Right lobe of liver (tissue), 4 donors: ENCODE measurements at regions not wholly inside any gene's neighbourhood (a gene's known extent, or its start where the extent isn't known, plus 50 kb on each side); places are given as distances from the start of the nearest gene placed in this dataset.
"Not testable (repeated sequence)": the region's sequence is repeated elsewhere in the genome, so short reads cannot be mapped to it uniquely, and the experiment has no call there.

Experiments used
- POLR2A ChIP-seq: fragments of 450-650 bp; IDR thresholded peaks from one replicate; pipeline ENCODE4 v1.6.1; 2017; ENCODE audit warnings: antibody characterized with exemption, mild to moderate bottlenecking
- TF ChIP-seq, protein P1 (sequence below), 4 donors: fragments of 200-600 bp in 3 of 4; fragments of 450-650 bp in 1 of 4; IDR thresholded peaks; one replicate each; pipeline versions ENCODE4 v1.5.1 to v1.8.0; 2016 to 2022; ENCODE audit warnings: antibody characterized with exemption in 4 of 4, mild to moderate bottlenecking in 2 of 4
- donor health status: DM: no; HTN: no; CAD: no.
- donor health status: DM: no; HTN: no; CAD: no.
- donor health status: DM: no; HTN: yes; CAD: no.

DNA sequence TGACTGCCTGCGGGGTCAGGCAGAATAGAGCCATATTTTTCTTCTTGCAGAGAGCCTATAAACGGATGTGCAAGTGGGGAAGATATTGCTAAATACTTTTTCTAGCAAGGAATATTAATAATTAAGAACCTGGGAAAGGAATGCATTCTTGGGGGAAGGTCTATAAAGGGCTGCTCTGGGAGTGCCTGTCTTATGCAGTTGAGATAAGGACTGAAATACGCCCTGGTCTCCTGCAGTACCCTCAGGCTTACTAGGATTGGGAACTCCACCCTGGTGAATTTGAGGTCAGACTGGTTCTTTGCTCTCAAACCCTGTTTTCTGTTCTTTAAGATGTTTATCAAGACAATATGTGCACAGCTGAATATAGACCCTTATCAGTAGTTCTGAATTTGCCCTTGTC is 152.5 kb upstream of the APOOL start:
- TF ChIP-seq, protein P1, sequence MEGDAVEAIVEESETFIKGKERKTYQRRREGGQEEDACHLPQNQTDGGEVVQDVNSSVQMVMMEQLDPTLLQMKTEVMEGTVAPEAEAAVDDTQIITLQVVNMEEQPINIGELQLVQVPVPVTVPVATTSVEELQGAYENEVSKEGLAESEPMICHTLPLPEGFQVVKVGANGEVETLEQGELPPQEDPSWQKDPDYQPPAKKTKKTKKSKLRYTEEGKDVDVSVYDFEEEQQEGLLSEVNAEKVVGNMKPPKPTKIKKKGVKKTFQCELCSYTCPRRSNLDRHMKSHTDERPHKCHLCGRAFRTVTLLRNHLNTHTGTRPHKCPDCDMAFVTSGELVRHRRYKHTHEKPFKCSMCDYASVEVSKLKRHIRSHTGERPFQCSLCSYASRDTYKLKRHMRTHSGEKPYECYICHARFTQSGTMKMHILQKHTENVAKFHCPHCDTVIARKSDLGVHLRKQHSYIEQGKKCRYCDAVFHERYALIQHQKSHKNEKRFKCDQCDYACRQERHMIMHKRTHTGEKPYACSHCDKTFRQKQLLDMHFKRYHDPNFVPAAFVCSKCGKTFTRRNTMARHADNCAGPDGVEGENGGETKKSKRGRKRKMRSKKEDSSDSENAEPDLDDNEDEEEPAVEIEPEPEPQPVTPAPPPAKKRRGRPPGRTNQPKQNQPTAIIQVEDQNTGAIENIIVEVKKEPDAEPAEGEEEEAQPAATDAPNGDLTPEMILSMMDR (IDR thresholded peaks at IDR 0.05), result not testable (repeated sequence)
- TF ChIP-seq POLR2A, result not testable (repeated sequence)
